A673 (cell line): ENCODE measurements at regions not wholly inside any gene's neighbourhood (a gene's known extent, or its start where the extent isn't known, plus 50 kb on each side); places are given as distances from the start of the nearest gene placed in this dataset.

Experiments
- EZH2 ChIP-seq: fragments of 200-600 bp; sonication (generic); IDR thresholded peaks from 2 replicates; pipeline ENCODE4 v1.6.1; 2017; ENCODE audit warnings: borderline replicate concordance, low read depth, mild to moderate bottlenecking, mixed read lengths, antibody characterized with exemption, low read length; ENCODE audit not compliant: poor library complexity, severe bottlenecking
- TF ChIP-seq, protein P1 (sequence below): fragments of 300-800, 200-600 bp; sonication (generic); conservative IDR thresholded peaks from 2 replicates; pipeline ENCODE4 v1.5.1; 2017; ENCODE audit warnings: low read depth, mild to moderate bottlenecking, antibody characterized with exemption, low read length, moderate library complexity, mixed read lengths

- TF ChIP-seq, protein P1, sequence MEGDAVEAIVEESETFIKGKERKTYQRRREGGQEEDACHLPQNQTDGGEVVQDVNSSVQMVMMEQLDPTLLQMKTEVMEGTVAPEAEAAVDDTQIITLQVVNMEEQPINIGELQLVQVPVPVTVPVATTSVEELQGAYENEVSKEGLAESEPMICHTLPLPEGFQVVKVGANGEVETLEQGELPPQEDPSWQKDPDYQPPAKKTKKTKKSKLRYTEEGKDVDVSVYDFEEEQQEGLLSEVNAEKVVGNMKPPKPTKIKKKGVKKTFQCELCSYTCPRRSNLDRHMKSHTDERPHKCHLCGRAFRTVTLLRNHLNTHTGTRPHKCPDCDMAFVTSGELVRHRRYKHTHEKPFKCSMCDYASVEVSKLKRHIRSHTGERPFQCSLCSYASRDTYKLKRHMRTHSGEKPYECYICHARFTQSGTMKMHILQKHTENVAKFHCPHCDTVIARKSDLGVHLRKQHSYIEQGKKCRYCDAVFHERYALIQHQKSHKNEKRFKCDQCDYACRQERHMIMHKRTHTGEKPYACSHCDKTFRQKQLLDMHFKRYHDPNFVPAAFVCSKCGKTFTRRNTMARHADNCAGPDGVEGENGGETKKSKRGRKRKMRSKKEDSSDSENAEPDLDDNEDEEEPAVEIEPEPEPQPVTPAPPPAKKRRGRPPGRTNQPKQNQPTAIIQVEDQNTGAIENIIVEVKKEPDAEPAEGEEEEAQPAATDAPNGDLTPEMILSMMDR: no peak
- no peak for TF ChIP-seq EZH2
Measured at GRCh38 chr13:65292488-65292901, 1937.6 kb downstream of the PCDH9 start.
